ENCODE measurements at regions not wholly inside any gene's neighbourhood (a gene's known extent, or its start where the extent isn't known, plus 50 kb on each side); places are given as distances from the start of the nearest gene placed in this dataset.
"Not testable (repeated sequence)": the region's sequence is repeated elsewhere in the genome, so short reads cannot be mapped to it uniquely, and the experiment has no call there.

DNA sequence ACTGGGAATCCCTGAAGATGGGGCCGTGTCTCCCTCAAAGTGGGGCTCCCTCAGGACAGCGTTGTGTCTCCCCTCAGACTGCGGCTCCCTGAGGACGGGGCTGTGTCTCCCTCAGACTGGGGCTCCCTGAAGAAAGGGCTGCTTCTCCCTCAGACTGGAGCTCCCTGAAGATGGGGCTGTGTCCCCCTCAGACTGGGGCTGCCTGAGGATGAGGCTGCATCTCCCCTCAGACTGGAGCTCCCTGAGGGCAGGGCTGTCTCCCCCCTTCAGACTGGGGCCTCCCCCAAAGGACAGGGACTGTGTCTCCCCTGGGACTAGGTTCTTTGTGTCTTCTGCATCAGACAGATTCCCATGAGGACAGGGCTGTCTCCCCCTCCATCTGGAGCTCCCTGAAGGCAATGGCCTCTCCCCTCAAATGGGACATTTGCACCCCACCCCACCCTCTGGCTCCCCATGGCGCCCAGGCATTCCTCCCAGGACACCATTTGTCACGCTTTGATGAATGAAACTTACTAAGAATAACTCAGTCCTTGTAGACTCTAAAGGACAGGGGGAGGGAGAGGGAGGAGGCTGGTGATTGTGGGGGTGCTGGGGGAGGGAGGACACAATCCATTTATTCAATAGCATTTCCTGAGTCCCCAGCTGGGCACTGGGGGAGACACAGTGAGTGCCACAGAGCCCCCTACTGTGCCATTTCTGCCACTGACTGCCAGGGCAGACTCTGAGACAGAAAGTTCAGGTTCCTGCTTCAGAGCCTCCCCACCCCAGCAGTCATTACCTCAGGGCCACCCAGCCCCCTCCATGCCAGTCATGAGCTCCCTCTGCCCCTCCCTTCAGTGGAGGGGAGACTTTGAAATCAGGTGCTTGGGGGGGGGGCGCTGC lies 122.4 kb downstream of the MRPL14 start:
- DNase-seq (peak in 1 of 2 donors; percentile 15), ATAC-seq (no peak)
- intact Hi-C loops (cut with DNase I, micrococcal nuclease), result no loop called here

GRCh38 chr6:44004136-44004535 lies 123.1 kb downstream of the MRPL14 start:
- DNase-seq (no peak), ATAC-seq (no peak)
- intact Hi-C loops (cut with DNase I, micrococcal nuclease), result no loop called here

DNA sequence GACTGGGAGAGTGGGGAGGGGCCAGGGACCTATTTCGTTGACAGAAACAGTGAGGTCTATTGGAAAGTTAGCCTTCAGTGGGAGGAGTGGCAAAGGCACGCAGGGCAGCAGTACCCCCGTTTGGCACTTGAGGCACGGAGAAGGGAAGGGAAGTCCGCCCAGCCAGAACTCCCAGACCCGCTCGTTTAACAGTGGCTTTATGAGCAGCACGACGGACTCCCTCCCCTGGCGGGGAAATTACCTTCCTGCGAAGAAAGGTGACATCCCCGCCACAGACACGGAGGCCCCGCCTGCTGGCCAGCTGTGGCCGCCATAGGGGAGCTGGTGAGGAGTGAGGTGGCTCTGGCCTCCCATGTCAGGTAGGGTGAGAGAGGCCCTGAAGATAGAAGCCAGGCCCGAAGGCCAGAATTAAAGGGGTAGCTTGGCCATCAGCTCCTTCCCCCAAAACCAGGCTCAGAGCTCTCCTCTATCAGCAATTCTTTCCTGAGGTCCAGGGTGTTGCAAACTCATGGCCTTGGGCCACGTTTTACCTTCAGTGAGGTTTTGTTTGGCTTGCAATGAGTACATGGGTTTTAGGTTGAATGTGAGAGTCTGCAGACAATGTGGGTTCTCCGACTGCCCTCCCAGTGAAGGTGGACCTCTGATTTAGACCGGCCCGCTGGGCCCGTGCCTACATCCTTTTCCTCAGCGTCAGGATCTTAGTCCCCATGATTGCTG lies 123.7 kb downstream of the MRPL14 start:
- no peak for ATAC-seq
- DNase-seq, result no peak
- intact Hi-C loops (cut with DNase I, micrococcal nuclease), result no loop called here

GRCh38 chr6:44002593-44003344 lies 124.5 kb downstream of the MRPL14 start:
- ATAC-seq, result peak; percentile 58
- intact Hi-C loops (cut with DNase I, micrococcal nuclease), result no loop called here
- peak; percentile 68 to 71 for DNase-seq

- intact Hi-C loops (cut with DNase I, micrococcal nuclease), result no loop called here
- ATAC-seq (no peak), DNase-seq (peak in 1 of 2 donors; percentile 33)
Measured at GRCh38 chr6:44002067-44002592, 125.1 kb downstream of the MRPL14 start.

GRCh38 chr6:44001318-44002066 lies 125.8 kb downstream of the MRPL14 start:
- intact Hi-C loops (cut with DNase I, micrococcal nuclease), result no loop called here
- peak in 1 of 2 donors; percentile 35 for DNase-seq
- ATAC-seq, result peak; percentile 23

DNA sequence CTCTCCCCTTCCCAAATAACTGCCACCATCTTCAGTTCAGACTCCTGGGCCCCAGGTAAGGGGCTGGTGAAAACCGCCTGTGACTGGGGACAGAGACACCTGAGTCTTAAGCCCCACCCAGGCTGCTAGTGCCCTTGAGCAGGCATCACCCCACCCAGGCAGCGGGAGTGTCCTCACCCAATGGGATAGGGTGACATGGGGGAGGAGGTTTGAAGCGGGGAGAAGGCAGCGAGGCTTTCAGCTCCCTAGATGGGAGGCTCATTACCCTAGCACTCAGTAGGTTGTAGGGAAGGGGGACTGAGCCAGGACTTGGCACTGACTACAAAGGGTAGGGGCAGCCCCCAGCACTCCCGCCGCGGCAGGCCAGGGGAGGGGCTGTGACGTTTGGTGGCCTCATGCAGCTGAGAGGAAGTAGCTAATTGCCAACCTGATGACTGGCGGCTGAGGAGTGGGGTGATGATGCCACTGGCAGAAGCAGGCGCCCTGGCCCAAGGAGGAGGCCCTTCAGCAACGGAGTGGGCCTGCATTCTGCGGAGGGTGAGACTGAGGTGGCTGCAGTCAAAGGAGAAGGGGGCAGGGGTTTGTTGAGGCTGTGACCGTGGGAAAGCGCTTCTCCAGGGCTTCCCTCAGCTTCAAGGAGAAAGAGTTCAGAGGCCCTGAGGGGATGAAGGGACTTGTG lies 126.9 kb downstream of the MRPL14 start:
- ATAC-seq (peak; percentile 77), DNase-seq (peak; percentile 73 to 92)
- intact Hi-C loops (cut with DNase I, micrococcal nuclease), result no loop called here

- intact Hi-C loops (cut with DNase I, micrococcal nuclease), result no loop called here
- DNase-seq (no peak), ATAC-seq (no peak)
Measured at GRCh38 chr6:43999628-44000027, 127.6 kb downstream of the MRPL14 start.

GRCh38 chr6:43998592-43999243 lies 128.5 kb downstream of the MRPL14 start:
- intact Hi-C loops (cut with DNase I, micrococcal nuclease); ATAC-seq; DNase-seq: not testable (repeated sequence)

- intact Hi-C loops (cut with DNase I, micrococcal nuclease), result not testable (repeated sequence)
Measured at GRCh38 chr6:43997990-43998585, 129.2 kb downstream of the MRPL14 start.

GRCh38 chr6:43997345-43997677 lies 129.9 kb downstream of the MRPL14 start:
- ATAC-seq (peak; percentile 71), DNase-seq (peak; percentile 66 to 76)
- intact Hi-C loops (cut with DNase I, micrococcal nuclease), result no loop called here

More at GRCh38 chr6:43997990-43998585, 129.2 kb downstream of the MRPL14 start:
- DNase-seq, ATAC-seq: not testable (repeated sequence)

GRCh38 chr6:43996618-43997344 lies 130.5 kb downstream of the MRPL14 start:
- ATAC-seq (no peak), DNase-seq (no peak)
- intact Hi-C loops (cut with DNase I, micrococcal nuclease), result no loop called here

- DNase-seq, result peak in 1 of 2 donors; percentile 14
- intact Hi-C loops (cut with DNase I, micrococcal nuclease), result no loop called here
- no peak for ATAC-seq
Measured at GRCh38 chr6:43995137-43995536, 132.1 kb downstream of the MRPL14 start.

DNA sequence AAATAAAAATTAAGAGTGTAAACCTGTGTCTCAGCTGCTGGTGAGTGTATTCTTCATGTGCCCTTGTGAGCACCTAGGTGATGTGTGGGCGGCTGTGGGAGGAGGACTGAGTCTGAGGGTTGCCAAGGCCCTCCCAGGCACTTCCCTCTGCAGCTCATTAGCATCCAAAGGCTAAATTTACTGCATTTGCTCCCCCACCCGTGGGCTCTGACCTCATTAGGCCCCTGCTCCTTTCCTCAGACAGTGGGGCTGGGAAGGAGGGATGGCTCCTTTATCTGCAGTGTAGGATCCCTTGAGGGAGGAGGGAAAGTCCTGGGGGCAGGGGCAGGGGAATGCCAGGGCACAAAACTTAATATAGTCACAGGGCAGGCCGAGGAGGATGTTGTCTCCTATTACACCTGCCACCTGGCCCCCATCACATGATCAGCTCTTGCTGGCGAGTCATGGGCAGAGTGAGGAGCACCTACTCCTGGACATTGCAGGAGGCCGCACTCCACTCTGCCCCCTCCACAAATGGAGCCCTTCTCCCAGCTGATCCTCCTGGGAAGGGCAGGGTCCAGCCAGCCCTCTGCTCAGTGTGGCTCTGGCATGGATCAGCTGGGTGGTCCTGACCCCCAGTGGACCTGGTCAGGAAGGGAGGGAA lies 133.2 kb downstream of the MRPL14 start:
- peak in 1 of 2 donors; percentile 14 for DNase-seq
- intact Hi-C loops (cut with DNase I, micrococcal nuclease), result no loop called here
- ATAC-seq, result no peak

GRCh38 chr6:43992783-43993644 lies 134.2 kb downstream of the MRPL14 start:
- DNase-seq (peak in 1 of 2 donors; percentile 23), ATAC-seq (no peak)
- intact Hi-C loops (cut with DNase I, micrococcal nuclease), result no loop called here

Measured in left colon (tissue), 2 donors.